K562 (cell line): ENCODE measurements at regions not wholly inside any gene's neighbourhood (a gene's known extent, or its start where the extent isn't known, plus 50 kb on each side); places are given as distances from the start of the nearest gene placed in this dataset.

ENCODE experiments used
- BCLAF1 ChIP-seq, 2 experiments: fragments of 450-650 bp in 1 of 2; IDR thresholded peaks; 2 replicates each; pipeline ENCODE4 v1.6.1; 2011 to 2017; ENCODE audit warnings: low read depth in 2 of 2, antibody characterized with exemption in 1 of 2, borderline replicate concordance in 1 of 2, low read length in 1 of 2, mild to moderate bottlenecking in 1 of 2, mixed read lengths in 1 of 2; ENCODE audit not compliant: control insufficient read depth in 1 of 2
- BDP1 ChIP-seq: IDR thresholded peaks from 3 replicates; pipeline ENCODE4 v1.6.1; 2011; ENCODE audit not compliant: insufficient read length, insufficient read depth
- CGGBP1 ChIP-seq: fragments of 250-450 bp; sonication (Bioruptor Pico); IDR thresholded peaks from 2 replicates; pipeline ENCODE4 v1.9.0; 2021; ENCODE audit warnings: mild to moderate bottlenecking
- ELK3 ChIP-seq: fragments of 450-650 bp; formaldehyde crosslinking; IDR thresholded peaks from 2 replicates; pipeline ENCODE4 v1.4.0; 2020; ENCODE audit warnings: mild to moderate bottlenecking
- HNRNPUL1 ChIP-seq: fragments of 200-400 bp; formaldehyde crosslinking; IDR thresholded peaks from 2 replicates; pipeline ENCODE4 v1.6.1; 2017; ENCODE audit warnings: low read length
- MAX ChIP-seq: sonication (generic); formaldehyde crosslinking; IDR thresholded peaks from 2 replicates; pipeline ENCODE4 v1.9.0; 2022; ENCODE audit warnings: mild to moderate bottlenecking, missing genetic modification reagents
- PYGO2 ChIP-seq: fragments of 450-650 bp; IDR thresholded peaks from 2 replicates; pipeline ENCODE4 v1.6.1; 2016; ENCODE audit warnings: mild to moderate bottlenecking, missing genetic modification characterization, moderate library complexity, missing compliant biosample characterization
- RBM17 ChIP-seq: fragments of 200-400 bp; formaldehyde crosslinking; IDR thresholded peaks from 2 replicates; pipeline ENCODE4 v1.6.1; 2017; ENCODE audit warnings: low read depth, mild to moderate bottlenecking, low read length, borderline replicate concordance
- RBM34 ChIP-seq: fragments of 200-400 bp; formaldehyde crosslinking; IDR thresholded peaks from 2 replicates; pipeline ENCODE4 v1.6.1; 2018; ENCODE audit warnings: low read length, borderline replicate concordance; ENCODE audit not compliant: insufficient read depth
- TFAM ChIP-seq: fragments of 250-450 bp; sonication (Bioruptor Pico); conservative IDR thresholded peaks from 2 replicates; pipeline ENCODE4 v1.5.0; 2021; ENCODE audit warnings: mild to moderate bottlenecking, moderate library complexity
- ZC3H8 ChIP-seq: fragments of 450-650 bp; IDR thresholded peaks from 2 replicates; pipeline ENCODE4 v1.6.1; 2017
- ZKSCAN3 ChIP-seq: fragments of 250-450 bp; sonication (Bioruptor Pico); IDR thresholded peaks from 2 replicates; pipeline ENCODE4 v1.4.0; 2020
- ZNF407 ChIP-seq: fragments of 450-650 bp; IDR thresholded peaks from 2 replicates; pipeline ENCODE4 v1.6.1; 2016; ENCODE audit warnings: low read depth
- ZNF41 ChIP-seq: fragments of 250-450 bp; sonication (Bioruptor Pico); conservative IDR thresholded peaks from 2 replicates; pipeline ENCODE4 v1.4.0; 2020; ENCODE audit warnings: mild to moderate bottlenecking

- TF ChIP-seq ZNF407 (no peak), PYGO2 (tag) (no peak), CGGBP1 (no peak), RBM17 (no peak), BCLAF1 (IDR thresholded peaks at IDR 0.05; ENCODE audit: borderline replicate concordance in 1 of 2, control insufficient read depth in 1 of 2, low read depth in 2 of 2, low read length in 1 of 2) (peak in 1 of 2 experiments; percentile 89; a peak in 2 of 4 replicates), BDP1 (no peak), MAX (peak; percentile 30; the same call in 1 of the 2 replicates), RBM34 (no peak), ZC3H8 (no peak), ZKSCAN3 (no peak), TFAM (no peak), ZNF41 (CRISPR knock-in tag) (peak; percentile 73; the same call in 1 of the 2 replicates), HNRNPUL1 (no peak), ELK3 (CRISPR knock-in tag) (no peak)
Measured at GRCh38 chr5:81851481-81852178, 100.7 kb upstream of the SSBP2 start (continued).
